Activated naive CD4-positive, alpha-beta T cell treated with anti-CD3 and anti-CD28 coated beads for 36 hours (primary cell): ENCODE measurements at regions not wholly inside any gene's neighbourhood (a gene's known extent, or its start where the extent isn't known, plus 50 kb on each side); places are given as distances from the start of the nearest gene placed in this dataset.
"Not testable (repeated sequence)": the region's sequence is repeated elsewhere in the genome, so short reads cannot be mapped to it uniquely, and the experiment has no call there.

ENCODE experiments used
- CTCF ChIA-PET: fragments of 350-600 bp; sonication (Branson Sonifier 250); formaldehyde crosslinking; loops from one replicate; lab custom pipeline; 2021; ENCODE audit warnings: antibody characterized with exemption; lab: Charles Lee
- DNase-seq: peaks from one replicate; pipeline ENCODE4 v3.0.0-alpha.2; 2020
- H3K27ac Mint-ChIP-seq: one replicate; pipeline ENCODE4 v1.8.0; 2021; ENCODE audit warnings: mild to moderate bottlenecking, mixed read lengths
- H3K27me3 Mint-ChIP-seq: one replicate; pipeline ENCODE4 v1.8.0; 2021; ENCODE audit warnings: low read depth, mixed read lengths
- H3K36me3 Mint-ChIP-seq: one replicate; pipeline ENCODE4 v1.8.0; 2021; ENCODE audit warnings: low read depth, mixed read lengths
- H3K4me1 Mint-ChIP-seq: one replicate; pipeline ENCODE4 v1.8.0; 2021; ENCODE audit warnings: low read depth, mixed read lengths
- H3K4me3 Mint-ChIP-seq: one replicate; pipeline ENCODE4 v1.8.0; 2021; ENCODE audit warnings: mild to moderate bottlenecking, moderate library complexity, mixed read lengths
- H3K9me3 Mint-ChIP-seq: one replicate; pipeline ENCODE4 v1.8.0; 2021; ENCODE audit warnings: mixed read lengths
- intact Hi-C: fragments of 100-400 bp; cut with micrococcal nuclease; formaldehyde crosslinking; loops from one replicate; pipeline ENCODE4 v1.15.1; 2023

- intact Hi-C loops, H3K27ac Mint-ChIP-seq, CTCF ChIA-PET, DNase-seq, H3K4me1 Mint-ChIP-seq, H3K4me3 Mint-ChIP-seq, H3K9me3 Mint-ChIP-seq, H3K36me3 Mint-ChIP-seq, H3K27me3 Mint-ChIP-seq: not testable (repeated sequence)
These were observed 612.1 kb upstream of the ADGRB3 start for GRCh38 chr6:68022968-68023367.

- CTCF ChIA-PET: no interaction called here
- peaks cover 4% of the 10 kb centered on the region for H3K9me3 Mint-ChIP-seq
- no peaks in the 10 kb centered on the region for H3K36me3 Mint-ChIP-seq
- H3K4me3 Mint-ChIP-seq: no peak overlapping the region
- H3K4me1 Mint-ChIP-seq: no peaks in the 10 kb centered on the region
- no peak for DNase-seq
- no peak overlapping the region for H3K27ac Mint-ChIP-seq
- intact Hi-C loops: no loop called here
- no peaks in the 10 kb centered on the region for H3K27me3 Mint-ChIP-seq
These were observed 621.1 kb upstream of the ADGRB3 start for GRCh38 chr6:68013780-68014515.

- Mint-ChIP-seq H3K4me3 (no peak overlapping the region), H3K9me3 (peaks cover 4% of the 10 kb centered on the region), H3K36me3 (no peaks in the 10 kb centered on the region), H3K27me3 (no peaks in the 10 kb centered on the region), H3K27ac (no peak overlapping the region), H3K4me1 (no peaks in the 10 kb centered on the region)
- CTCF ChIA-PET: no interaction called here
- DNase-seq: no peak
- intact Hi-C loops: no loop called here
These were observed 622.3 kb upstream of the ADGRB3 start for GRCh38 chr6:68012822-68013221.

GRCh38 chr6:68010936-68011335 lies 624.1 kb upstream of the ADGRB3 start:
- DNase-seq: no peak
- Mint-ChIP-seq H3K27ac (no peak overlapping the region), H3K36me3 (no peaks in the 10 kb centered on the region), H3K4me1 (no peaks in the 10 kb centered on the region), H3K27me3 (no peaks in the 10 kb centered on the region), H3K4me3 (no peak overlapping the region), H3K9me3 (peaks cover 4% of the 10 kb centered on the region)
- intact Hi-C loops: no loop called here
- CTCF ChIA-PET: no interaction called here

- CTCF ChIA-PET: no interaction called here
- no peak for DNase-seq
- Mint-ChIP-seq H3K9me3 (peaks cover 2% of the 10 kb centered on the region), H3K4me1 (no peaks in the 10 kb centered on the region), H3K27me3 (no peaks in the 10 kb centered on the region), H3K36me3 (no peaks in the 10 kb centered on the region), H3K4me3 (no peak overlapping the region), H3K27ac (no peak overlapping the region)
- intact Hi-C loops: no loop called here
These were observed 626.6 kb upstream of the ADGRB3 start for GRCh38 chr6:68008445-68008844.

GRCh38 chr6:68007717-68008116 lies 627.4 kb upstream of the ADGRB3 start:
- no peak for DNase-seq
- no peaks in the 10 kb centered on the region for H3K36me3 Mint-ChIP-seq
- H3K27me3 Mint-ChIP-seq: no peaks in the 10 kb centered on the region
- H3K4me1 Mint-ChIP-seq: no peaks in the 10 kb centered on the region
- H3K27ac Mint-ChIP-seq: no peak overlapping the region
- H3K9me3 Mint-ChIP-seq: no peaks in the 10 kb centered on the region
- intact Hi-C loops: no loop called here
- CTCF ChIA-PET: no interaction called here
- H3K4me3 Mint-ChIP-seq: no peak overlapping the region

GRCh38 chr6:67986694-67987232 lies 648.3 kb upstream of the ADGRB3 start:
- no peak for DNase-seq
- intact Hi-C loops: no loop called here
- CTCF ChIA-PET: no interaction called here
- no peak overlapping the region for H3K4me3 Mint-ChIP-seq
- H3K27me3 Mint-ChIP-seq: no peaks in the 10 kb centered on the region
- H3K9me3 Mint-ChIP-seq: peaks cover 2% of the 10 kb centered on the region
- no peaks in the 10 kb centered on the region for H3K4me1 Mint-ChIP-seq
- no peaks in the 10 kb centered on the region for H3K36me3 Mint-ChIP-seq
- no peak overlapping the region for H3K27ac Mint-ChIP-seq

- H3K4me3 Mint-ChIP-seq: no peak overlapping the region
- CTCF ChIA-PET: no interaction called here
These were observed 658.6 kb upstream of the ADGRB3 start for GRCh38 chr6:67976486-67976885.

GRCh38 chr6:67974931-67975330 lies 660.2 kb upstream of the ADGRB3 start:
- no peak overlapping the region for H3K4me3 Mint-ChIP-seq
- H3K9me3 Mint-ChIP-seq: peaks cover 2% of the 10 kb centered on the region
- no peaks in the 10 kb centered on the region for H3K27me3 Mint-ChIP-seq
- no peak for DNase-seq
- H3K36me3 Mint-ChIP-seq: no peaks in the 10 kb centered on the region
- no peak overlapping the region for H3K27ac Mint-ChIP-seq
- intact Hi-C loops: no loop called here
- no peaks in the 10 kb centered on the region for H3K4me1 Mint-ChIP-seq
- CTCF ChIA-PET: no interaction called here

More at GRCh38 chr6:67976486-67976885, 658.6 kb upstream of the ADGRB3 start:
- no peak overlapping the region for H3K27ac Mint-ChIP-seq
- H3K36me3 Mint-ChIP-seq: no peaks in the 10 kb centered on the region
- intact Hi-C loops: no loop called here
- DNase-seq: no peak
- H3K9me3 Mint-ChIP-seq: peaks cover 4% of the 10 kb centered on the region
- H3K27me3 Mint-ChIP-seq: no peaks in the 10 kb centered on the region
- H3K4me1 Mint-ChIP-seq: no peaks in the 10 kb centered on the region

- no peaks in the 10 kb centered on the region for H3K36me3 Mint-ChIP-seq
- no peaks in the 10 kb centered on the region for H3K27me3 Mint-ChIP-seq
- H3K4me1 Mint-ChIP-seq: no peaks in the 10 kb centered on the region
- no peak overlapping the region for H3K4me3 Mint-ChIP-seq
- intact Hi-C loops: no loop called here
- CTCF ChIA-PET: no interaction called here
- no peak overlapping the region for H3K27ac Mint-ChIP-seq
- no peaks in the 10 kb centered on the region for H3K9me3 Mint-ChIP-seq
- no peak for DNase-seq
These were observed 663.3 kb upstream of the ADGRB3 start for GRCh38 chr6:67971812-67972211.

GRCh38 chr6:67966830-67967229 lies 668.3 kb upstream of the ADGRB3 start:
- H3K27me3 Mint-ChIP-seq: no peaks in the 10 kb centered on the region
- H3K27ac Mint-ChIP-seq: no peak overlapping the region
- DNase-seq: no peak
- CTCF ChIA-PET: no interaction called here
- intact Hi-C loops: no loop called here
- H3K36me3 Mint-ChIP-seq: no peaks in the 10 kb centered on the region
- no peaks in the 10 kb centered on the region for H3K4me1 Mint-ChIP-seq
- H3K9me3 Mint-ChIP-seq: no peaks in the 10 kb centered on the region
- no peak overlapping the region for H3K4me3 Mint-ChIP-seq

GRCh38 chr6:67956352-67956751 lies 678.7 kb upstream of the ADGRB3 start:
- Mint-ChIP-seq H3K4me3 (no peak overlapping the region), H3K36me3 (no peaks in the 10 kb centered on the region), H3K27ac (no peak overlapping the region), H3K9me3 (peaks cover 12% of the 10 kb centered on the region), H3K27me3 (no peaks in the 10 kb centered on the region), H3K4me1 (no peaks in the 10 kb centered on the region)
- intact Hi-C loops: no loop called here
- DNase-seq: no peak
- CTCF ChIA-PET: no interaction called here

GRCh38 chr6:67952948-67953347 lies 682.1 kb upstream of the ADGRB3 start:
- no peaks in the 10 kb centered on the region for H3K36me3 Mint-ChIP-seq
- peaks cover 11% of the 10 kb centered on the region for H3K9me3 Mint-ChIP-seq
- CTCF ChIA-PET: no interaction called here
- intact Hi-C loops: no loop called here
- H3K27me3 Mint-ChIP-seq: no peaks in the 10 kb centered on the region
- H3K4me1 Mint-ChIP-seq: no peaks in the 10 kb centered on the region
- no peak overlapping the region for H3K27ac Mint-ChIP-seq
- DNase-seq: no peak
- H3K4me3 Mint-ChIP-seq: no peak overlapping the region
